ENCODE measurements at regions not wholly inside any gene's neighbourhood (a gene's known extent, or its start where the extent isn't known, plus 50 kb on each side); places are given as distances from the start of the nearest gene placed in this dataset.
"Not testable (repeated sequence)": the region's sequence is repeated elsewhere in the genome, so short reads cannot be mapped to it uniquely, and the experiment has no call there.

DNA sequence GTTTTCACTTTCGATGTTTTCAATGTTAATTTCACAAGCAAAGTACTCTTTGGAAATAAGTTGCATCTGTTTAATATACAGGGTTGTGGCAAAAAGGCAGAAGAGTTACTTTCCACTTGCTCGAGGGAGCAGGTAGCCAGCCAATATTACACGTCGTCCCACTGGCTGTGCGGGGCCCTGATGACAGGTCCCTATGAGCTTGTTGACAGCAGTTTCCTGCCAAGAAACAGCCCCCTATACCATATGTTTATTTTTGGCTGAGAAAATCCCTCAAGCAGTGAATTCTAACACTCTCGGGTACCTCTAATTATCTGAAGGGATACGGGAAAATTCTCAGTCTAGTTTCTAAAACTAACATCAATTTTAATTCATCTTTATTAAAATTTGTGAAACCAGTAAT is 116.8 kb upstream of the SGO1 start:
- TF ChIP-seq, protein P1, sequence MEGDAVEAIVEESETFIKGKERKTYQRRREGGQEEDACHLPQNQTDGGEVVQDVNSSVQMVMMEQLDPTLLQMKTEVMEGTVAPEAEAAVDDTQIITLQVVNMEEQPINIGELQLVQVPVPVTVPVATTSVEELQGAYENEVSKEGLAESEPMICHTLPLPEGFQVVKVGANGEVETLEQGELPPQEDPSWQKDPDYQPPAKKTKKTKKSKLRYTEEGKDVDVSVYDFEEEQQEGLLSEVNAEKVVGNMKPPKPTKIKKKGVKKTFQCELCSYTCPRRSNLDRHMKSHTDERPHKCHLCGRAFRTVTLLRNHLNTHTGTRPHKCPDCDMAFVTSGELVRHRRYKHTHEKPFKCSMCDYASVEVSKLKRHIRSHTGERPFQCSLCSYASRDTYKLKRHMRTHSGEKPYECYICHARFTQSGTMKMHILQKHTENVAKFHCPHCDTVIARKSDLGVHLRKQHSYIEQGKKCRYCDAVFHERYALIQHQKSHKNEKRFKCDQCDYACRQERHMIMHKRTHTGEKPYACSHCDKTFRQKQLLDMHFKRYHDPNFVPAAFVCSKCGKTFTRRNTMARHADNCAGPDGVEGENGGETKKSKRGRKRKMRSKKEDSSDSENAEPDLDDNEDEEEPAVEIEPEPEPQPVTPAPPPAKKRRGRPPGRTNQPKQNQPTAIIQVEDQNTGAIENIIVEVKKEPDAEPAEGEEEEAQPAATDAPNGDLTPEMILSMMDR (IDR thresholded peaks at IDR 0.05; ENCODE audit: unreplicated experiment): no peak
- no peaks in the 10 kb centered on the region for H3K27me3 Mint-ChIP-seq (ENCODE audit: insufficient read depth, unreplicated experiment)
- no peak overlapping the region for H3K27ac Mint-ChIP-seq (ENCODE audit: low read depth, unreplicated experiment)
- CTCF ChIA-PET: interaction anchor here (0.6 kb wide), 2 partner anchors 49 to 894 kb away, joined by 3 read pairs; no protein-coding TSS in a partner anchor
- BruUV-seq (replicated peaks): no TSS peak
- intact Hi-C loops (cut with micrococcal nuclease): no loop called here
- DNase-seq (ENCODE audit: unreplicated experiment): no peak
- H3K36me3 Mint-ChIP-seq (ENCODE audit: insufficient read depth, unreplicated experiment): no peaks in the 10 kb centered on the region
- H3K4me1 Mint-ChIP-seq (ENCODE audit: insufficient read depth, unreplicated experiment): no peaks in the 10 kb centered on the region
- H3K9me3 Mint-ChIP-seq (ENCODE audit: unreplicated experiment): peaks cover 7% of the 10 kb centered on the region
- no peak overlapping the region for H3K4me3 Mint-ChIP-seq (ENCODE audit: unreplicated experiment)
- POLR2A ChIA-PET: no interaction called here

DNA sequence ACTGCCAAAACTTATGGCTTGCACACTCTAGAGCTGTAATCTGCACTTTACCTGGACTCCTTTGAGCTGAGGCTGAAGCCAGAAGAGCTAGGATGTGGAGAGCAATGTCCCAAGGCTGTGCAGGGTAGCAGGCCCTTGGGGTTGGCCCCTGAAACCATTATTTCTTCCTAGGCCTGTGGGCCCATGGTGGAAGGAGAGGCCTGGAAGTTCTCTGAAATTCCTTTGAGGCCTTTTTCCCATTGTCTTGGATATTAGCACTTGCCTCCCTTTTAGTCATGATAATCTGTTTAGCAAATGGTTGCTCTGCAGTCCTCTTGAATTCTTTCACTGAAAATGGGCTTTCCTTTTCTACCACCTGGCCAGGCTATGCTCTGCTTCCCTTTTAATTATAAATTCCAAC is 102.0 kb upstream of the SGO1 start:
- no peak overlapping the region for H3K4me3 Mint-ChIP-seq (ENCODE audit: unreplicated experiment)
- H3K36me3 Mint-ChIP-seq (ENCODE audit: insufficient read depth, unreplicated experiment): no peaks in the 10 kb centered on the region
- no TSS peak for BruUV-seq (replicated peaks)
- H3K9me3 Mint-ChIP-seq (ENCODE audit: unreplicated experiment): peaks cover 2% of the 10 kb centered on the region
- intact Hi-C loops (cut with micrococcal nuclease): no loop called here
- no peaks in the 10 kb centered on the region for H3K4me1 Mint-ChIP-seq (ENCODE audit: insufficient read depth, unreplicated experiment)
- TF ChIP-seq, protein P1 (IDR thresholded peaks at IDR 0.05; ENCODE audit: unreplicated experiment): no peak
- no peaks in the 10 kb centered on the region for H3K27me3 Mint-ChIP-seq (ENCODE audit: insufficient read depth, unreplicated experiment)
- no peak for DNase-seq (ENCODE audit: unreplicated experiment)
- no peak overlapping the region for H3K27ac Mint-ChIP-seq (ENCODE audit: low read depth, unreplicated experiment)
- ChIA-PET CTCF (no interaction called here), POLR2A (no interaction called here)

DNA sequence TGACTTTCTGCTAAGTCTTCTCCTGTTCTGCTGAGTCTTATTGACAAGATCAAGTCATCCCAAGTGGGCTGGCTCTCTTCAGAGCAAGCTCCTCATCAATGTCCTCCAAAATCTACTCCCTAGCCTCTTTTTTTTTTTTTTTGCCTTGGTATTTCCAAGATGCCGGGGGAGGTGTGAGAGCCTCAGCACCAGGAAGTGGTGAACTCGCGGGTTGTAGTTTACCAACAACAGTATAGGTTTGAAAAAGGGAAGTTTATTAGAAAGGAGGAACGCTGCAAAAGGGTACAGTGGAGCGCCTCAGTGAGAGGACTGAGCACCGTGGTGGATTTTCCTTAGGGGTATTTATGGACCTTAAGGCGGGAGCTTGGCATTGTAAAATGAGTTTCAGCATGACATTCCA is 94.3 kb upstream of the SGO1 start:
- ChIA-PET POLR2A (no interaction called here), CTCF (no interaction called here)
- no peak overlapping the region for H3K27ac Mint-ChIP-seq (ENCODE audit: low read depth, unreplicated experiment)
- no peak overlapping the region for H3K4me3 Mint-ChIP-seq (ENCODE audit: unreplicated experiment)
- no TSS peak for BruUV-seq (replicated peaks)
- H3K4me1 Mint-ChIP-seq (ENCODE audit: insufficient read depth, unreplicated experiment): no peaks in the 10 kb centered on the region
- DNase-seq (ENCODE audit: unreplicated experiment): no peak
- H3K9me3 Mint-ChIP-seq (ENCODE audit: unreplicated experiment): no peaks in the 10 kb centered on the region
- intact Hi-C loops (cut with micrococcal nuclease): no loop called here
- TF ChIP-seq, protein P1 (IDR thresholded peaks at IDR 0.05; ENCODE audit: unreplicated experiment): no peak
- no peaks in the 10 kb centered on the region for H3K36me3 Mint-ChIP-seq (ENCODE audit: insufficient read depth, unreplicated experiment)
- H3K27me3 Mint-ChIP-seq (ENCODE audit: insufficient read depth, unreplicated experiment): no peaks in the 10 kb centered on the region

DNA sequence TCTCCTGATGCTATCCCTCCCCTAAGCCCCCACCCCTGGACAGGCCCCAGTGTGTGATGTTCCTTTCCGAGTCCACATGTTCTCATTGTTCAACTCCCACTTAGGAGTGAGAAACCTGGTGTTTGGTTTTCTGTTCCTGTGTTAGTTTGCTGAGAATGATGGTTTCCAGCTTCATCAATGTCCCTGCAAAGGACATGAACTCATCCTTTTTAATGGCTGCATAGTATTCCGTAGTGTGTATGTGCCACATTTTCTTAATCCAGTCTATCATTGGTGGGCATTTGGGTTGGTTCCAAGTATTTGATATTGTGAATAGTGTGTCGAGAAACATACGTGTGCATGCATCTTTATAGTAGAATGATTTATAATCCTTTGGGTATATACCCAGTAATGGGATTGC is 80.0 kb upstream of the SGO1 start:
- H3K27ac Mint-ChIP-seq (ENCODE audit: low read depth, unreplicated experiment); DNase-seq (ENCODE audit: unreplicated experiment); intact Hi-C loops (cut with micrococcal nuclease); H3K27me3 Mint-ChIP-seq (ENCODE audit: insufficient read depth, unreplicated experiment); H3K36me3 Mint-ChIP-seq (ENCODE audit: insufficient read depth, unreplicated experiment); H3K4me3 Mint-ChIP-seq (ENCODE audit: unreplicated experiment); H3K4me1 Mint-ChIP-seq (ENCODE audit: insufficient read depth, unreplicated experiment); BruUV-seq (replicated peaks); CTCF ChIA-PET; POLR2A ChIA-PET: not testable (repeated sequence)
- peaks cover 20% of the 10 kb centered on the region for H3K9me3 Mint-ChIP-seq (ENCODE audit: unreplicated experiment)

DNA sequence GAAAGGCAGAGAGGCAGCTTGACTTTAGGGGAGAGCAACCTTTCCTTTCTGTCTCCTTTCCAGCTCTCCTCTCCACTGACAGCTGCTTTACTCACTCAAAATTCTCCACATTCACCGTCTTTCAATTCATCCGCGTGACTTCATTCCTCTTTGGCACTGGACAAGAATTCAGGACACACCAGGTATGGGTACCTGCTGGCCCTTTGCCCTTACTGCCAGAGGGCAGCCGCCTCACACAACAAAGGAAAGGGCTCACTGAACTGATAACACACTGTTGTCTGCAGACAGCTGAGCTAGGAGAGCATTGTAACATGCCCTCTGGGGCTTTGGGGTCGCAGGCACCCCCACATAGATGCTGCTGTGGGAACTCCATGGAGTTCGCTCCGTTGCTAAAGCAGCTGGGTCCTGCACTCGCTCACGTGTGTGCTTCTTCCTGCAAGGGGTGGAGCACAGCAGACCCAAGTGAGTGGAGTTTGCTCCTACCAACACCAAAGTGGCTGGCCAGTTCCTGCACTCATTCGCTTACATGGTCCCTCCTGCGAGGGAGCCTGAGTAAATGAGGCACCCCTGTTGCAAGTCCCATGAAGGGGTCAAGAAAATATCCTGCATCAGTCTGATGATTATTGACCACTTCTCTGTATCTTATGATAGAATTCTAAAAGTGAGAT is 79.0 kb upstream of the SGO1 start:
- intact Hi-C loops (cut with micrococcal nuclease): no loop called here
- DNase-seq (ENCODE audit: unreplicated experiment): peak; percentile 9

More for the DNA sequence above, 79.0 kb upstream of the SGO1 start:
- Mint-ChIP-seq H3K4me1 (ENCODE audit: insufficient read depth, unreplicated experiment) (no peaks in the 10 kb centered on the region), H3K9me3 (ENCODE audit: unreplicated experiment) (peaks cover 20% of the 10 kb centered on the region), H3K27ac (ENCODE audit: low read depth, unreplicated experiment) (no peak overlapping the region), H3K27me3 (ENCODE audit: insufficient read depth, unreplicated experiment) (no peaks in the 10 kb centered on the region), H3K4me3 (ENCODE audit: unreplicated experiment) (no peak overlapping the region), H3K36me3 (ENCODE audit: insufficient read depth, unreplicated experiment) (no peaks in the 10 kb centered on the region)
- POLR2A ChIA-PET: no interaction called here
- CTCF ChIA-PET: no interaction called here
- no TSS peak for BruUV-seq (replicated peaks)
- TF ChIP-seq, protein P1 (IDR thresholded peaks at IDR 0.05; ENCODE audit: unreplicated experiment): no peak
